K562 (cell line): ENCODE measurements at regions not wholly inside any gene's neighbourhood (a gene's known extent, or its start where the extent isn't known, plus 50 kb on each side); places are given as distances from the start of the nearest gene placed in this dataset.

Experiments
- ARID4B ChIP-seq: sonication (generic); formaldehyde crosslinking; IDR thresholded peaks from 2 replicates; pipeline ENCODE4 v1.8.0; 2022; ENCODE audit warnings: mild to moderate bottlenecking, missing genetic modification reagents
- FOXK1 ChIP-seq: sonication (generic); formaldehyde crosslinking; IDR thresholded peaks from 2 replicates; pipeline ENCODE4 v1.8.0; 2022; ENCODE audit warnings: missing genetic modification reagents, mild to moderate bottlenecking, borderline replicate concordance
- NCOA6 ChIP-seq: fragments of 450-650 bp; IDR thresholded peaks from 2 replicates; pipeline ENCODE4 v1.6.1; 2017; ENCODE audit warnings: mild to moderate bottlenecking
- REST ChIP-seq, 2 experiments: fragments of 450-650 bp; formaldehyde crosslinking in 1 of 2; IDR thresholded peaks; 2 replicates each; pipeline versions ENCODE4 v1.4.0 to v1.6.1; 2014 to 2020; ENCODE audit warnings: mild to moderate bottlenecking in 2 of 2, borderline replicate concordance in 1 of 2, low read depth in 1 of 2
- RUNX1 ChIP-seq: sonication (generic); IDR thresholded peaks from 2 replicates; pipeline ENCODE4 v1.6.1; 2016; ENCODE audit warnings: antibody characterized with exemption, low read depth
- ZNF436 ChIP-seq: fragments of 250-450, 450-650 bp; sonication (Bioruptor Pico); formaldehyde crosslinking; IDR thresholded peaks from 2 replicates; pipeline ENCODE4 v1.7.0; 2020; ENCODE audit warnings: mild to moderate bottlenecking

GRCh38 chr3:177745607-177746005 is 548.3 kb upstream of the TBL1XR1 start (continued):
- no peak for TF ChIP-seq REST (IDR thresholded peaks at IDR 0.05; ENCODE audit: borderline replicate concordance)
- no peak for TF ChIP-seq REST (CRISPR knock-in tag; IDR thresholded peaks at IDR 0.05; ENCODE audit: low read depth)
- TF ChIP-seq RUNX1: no peak
- TF ChIP-seq FOXK1: no peak
- TF ChIP-seq ARID4B (CRISPR knock-in tag): no peak
- no peak for TF ChIP-seq NCOA6
- no peak for TF ChIP-seq ZNF436 (CRISPR knock-in tag)
